SIG-M5 treated with dmso at 0.1 percent for 504 hours (cell line): ENCODE measurements at regions not wholly inside any gene's neighbourhood (a gene's known extent, or its start where the extent isn't known, plus 50 kb on each side); places are given as distances from the start of the nearest gene placed in this dataset.

Experiments
- DNase-seq: peaks from one replicate; lab custom pipeline; 2025; ENCODE audit not compliant: unreplicated experiment; lab: John Stamatoyannopoulos, UW

DNA sequence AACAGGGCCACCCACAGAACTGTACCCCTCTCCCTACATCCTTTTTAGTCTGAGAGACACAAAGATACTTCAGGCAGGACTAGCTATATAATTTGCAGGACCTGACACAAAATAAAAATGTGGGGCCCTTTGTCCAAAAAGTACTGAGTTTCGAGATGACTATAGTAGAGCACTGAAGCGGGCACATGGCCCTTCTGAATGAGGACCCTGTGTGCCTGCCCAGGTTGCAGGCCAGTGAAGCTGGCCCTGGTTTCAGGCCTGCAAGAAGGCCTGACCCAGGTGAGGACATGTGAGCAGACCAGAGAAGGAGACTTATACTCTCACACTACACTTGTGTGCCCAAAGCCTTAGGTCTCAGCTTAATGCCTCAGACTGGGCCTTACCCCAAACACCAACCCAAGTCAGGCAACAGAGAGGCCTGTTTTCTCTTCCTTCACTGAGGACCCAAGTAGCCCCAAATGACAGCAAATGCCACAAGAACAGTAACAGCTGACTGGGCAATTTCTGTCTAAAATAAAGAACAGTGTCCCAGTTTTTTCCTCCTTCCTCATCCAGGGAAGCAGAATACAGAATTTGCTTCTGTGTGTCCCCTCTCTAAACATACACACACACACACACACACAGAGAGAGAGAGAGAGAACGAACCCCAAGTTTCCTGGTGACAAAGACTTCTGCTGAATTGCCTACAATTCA is 100.9 kb upstream of the ARHGEF3 start:
- DNase-seq = no peak

DNA sequence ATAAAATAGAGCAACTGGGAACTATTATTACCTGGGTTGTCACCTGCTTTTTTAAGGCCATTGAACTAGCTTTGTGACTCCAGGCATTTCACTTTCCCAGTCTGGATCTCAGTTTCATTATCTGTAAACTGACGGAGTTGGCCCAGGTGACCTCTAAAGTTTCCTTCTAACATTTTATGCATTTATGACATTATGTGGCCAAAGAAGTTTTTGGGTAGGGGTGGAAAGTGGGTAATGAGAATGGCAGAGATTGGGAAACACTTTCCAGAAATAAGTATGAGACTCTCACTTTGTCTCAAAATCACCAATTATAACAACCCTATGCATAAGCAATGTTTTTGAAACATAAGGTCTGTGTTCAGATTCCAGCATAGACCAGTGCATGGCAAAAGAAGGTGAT is 99.1 kb upstream of the ARHGEF3 start:
- no peak for DNase-seq

DNA sequence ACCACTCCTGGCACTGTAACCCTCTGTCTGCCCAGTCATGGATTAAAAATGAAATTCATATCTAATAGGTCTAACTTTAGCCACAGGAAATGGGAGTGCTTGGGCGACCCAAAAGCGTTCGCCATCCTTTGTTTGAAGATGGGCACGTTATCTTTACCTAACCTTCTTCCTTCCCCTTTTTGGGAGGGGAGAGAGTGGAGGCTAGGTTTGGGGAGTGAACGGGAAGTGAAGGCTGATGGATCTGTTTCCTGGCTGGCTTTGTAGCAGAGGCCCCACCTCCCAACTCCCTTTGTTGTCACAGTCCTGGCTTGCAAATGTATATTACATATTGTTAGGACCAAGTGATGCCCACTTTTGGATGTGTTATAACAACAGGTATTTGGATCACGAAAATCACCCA is 98.1 kb upstream of the ARHGEF3 start:
- DNase-seq = no peak

DNA sequence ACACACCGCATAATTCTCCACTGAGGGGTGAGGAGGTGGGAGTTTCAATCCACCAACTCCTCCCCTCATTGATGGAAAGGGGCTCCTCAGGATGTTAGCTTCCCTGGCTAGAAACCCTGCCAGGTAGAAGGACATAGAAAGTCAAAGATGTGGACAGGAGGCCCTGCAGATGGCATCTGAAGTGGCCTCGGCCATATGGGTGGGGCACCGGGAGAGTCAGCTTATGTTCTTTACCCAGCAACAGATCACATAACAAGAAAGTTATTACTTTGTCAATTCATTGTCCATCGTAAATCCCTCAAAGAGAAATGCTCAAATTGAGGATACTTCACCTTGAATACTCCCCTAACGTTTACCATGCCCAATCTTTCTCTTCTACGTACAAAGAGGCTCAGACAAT is 97.3 kb upstream of the ARHGEF3 start:
- DNase-seq = no peak

DNA sequence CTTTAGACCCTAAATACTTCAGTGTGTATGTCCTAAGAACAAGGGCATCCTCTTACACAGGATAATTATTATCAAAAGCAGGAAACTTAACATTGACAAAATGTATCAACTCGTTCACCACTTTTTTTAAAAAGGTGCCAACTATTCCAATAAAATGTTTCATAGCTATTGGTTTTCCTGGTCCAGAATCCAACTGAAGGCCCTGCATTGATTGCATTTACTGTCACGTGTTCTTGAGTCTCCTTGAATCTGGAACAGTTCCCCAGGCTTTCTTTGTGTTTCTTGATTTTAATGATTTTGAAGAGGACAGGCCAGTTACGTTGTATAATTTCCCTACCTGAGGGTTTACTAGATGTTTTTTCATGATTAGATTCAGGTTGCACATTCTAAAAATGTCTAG is 94.6 kb upstream of the ARHGEF3 start:
- no peak for DNase-seq

DNA sequence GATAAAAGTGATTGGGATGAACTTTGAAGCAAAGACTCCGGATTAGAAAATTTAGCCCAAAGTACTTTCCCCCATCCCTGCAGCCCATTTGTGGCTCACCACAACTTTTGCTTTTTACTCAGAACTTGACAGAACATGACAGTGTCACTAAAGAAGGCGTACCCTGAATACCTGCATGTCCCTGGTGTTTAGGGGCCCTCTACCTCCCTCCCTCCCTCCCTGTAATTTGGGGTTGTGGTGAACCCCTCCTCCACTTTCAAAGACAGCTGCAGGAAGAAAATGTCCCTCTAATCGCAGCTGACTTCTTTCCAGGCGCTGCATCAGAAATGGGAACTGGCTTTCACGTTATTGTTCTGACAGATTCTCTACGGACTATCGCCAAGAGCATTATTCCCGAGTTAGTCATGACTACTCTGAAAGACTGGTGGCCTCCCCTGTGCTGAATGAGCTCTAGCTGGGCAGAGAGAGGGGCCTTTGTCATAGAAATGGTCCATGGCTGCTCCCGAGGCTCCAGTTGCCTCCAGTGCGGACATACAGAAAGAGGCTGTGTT is 93.2 kb upstream of the ARHGEF3 start:
- no peak for DNase-seq

DNA sequence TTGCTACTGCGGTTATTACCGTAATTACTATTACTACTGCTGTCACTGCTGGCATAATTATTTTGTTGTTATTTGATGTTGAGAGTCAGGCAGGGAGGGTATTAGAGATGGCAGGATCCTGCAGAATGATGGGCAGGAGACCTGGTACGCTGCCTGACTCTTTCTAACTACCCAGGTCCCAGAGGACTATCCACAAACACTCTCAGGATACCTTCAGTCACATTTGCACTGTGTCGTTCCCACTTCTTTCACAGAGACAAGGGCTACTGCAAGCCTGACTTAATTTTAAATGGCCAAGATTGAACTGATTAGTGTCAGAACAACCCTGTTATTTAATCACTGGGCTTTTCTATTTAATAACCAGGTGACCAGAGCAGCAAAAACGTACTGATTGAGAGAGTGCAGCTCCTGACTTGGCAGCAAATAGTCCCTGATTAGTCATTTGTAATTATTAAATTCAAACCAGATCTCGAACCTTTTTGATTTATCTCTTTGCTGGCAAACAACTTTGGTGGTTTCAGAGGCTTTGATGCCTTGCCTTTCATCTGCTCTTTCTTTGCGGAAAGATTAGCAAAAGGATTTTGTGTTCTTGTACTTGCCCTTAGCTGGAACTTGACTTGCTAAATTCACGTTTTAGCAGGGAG is 88.8 kb upstream of the ARHGEF3 start:
- no peak for DNase-seq

DNA sequence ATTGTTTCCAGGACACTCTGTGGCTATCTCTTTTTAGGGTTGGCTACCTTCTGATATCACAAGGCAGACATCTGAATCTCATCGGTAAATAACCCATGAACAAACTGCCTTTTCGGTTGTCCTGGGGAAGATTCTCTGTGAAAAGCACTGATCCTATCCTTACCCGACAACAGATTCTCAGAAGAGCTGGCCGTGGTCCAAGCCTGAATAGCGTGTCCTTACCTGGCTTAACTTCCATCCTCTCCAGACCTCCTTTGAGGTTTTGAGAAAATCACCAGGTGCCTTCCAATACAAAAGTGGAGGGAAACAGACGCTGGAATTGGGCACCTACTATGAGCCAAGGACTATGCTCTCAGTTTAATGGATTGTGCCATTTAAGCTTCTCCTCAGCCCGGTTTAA is 87.4 kb upstream of the ARHGEF3 start:
- no peak for DNase-seq

DNA sequence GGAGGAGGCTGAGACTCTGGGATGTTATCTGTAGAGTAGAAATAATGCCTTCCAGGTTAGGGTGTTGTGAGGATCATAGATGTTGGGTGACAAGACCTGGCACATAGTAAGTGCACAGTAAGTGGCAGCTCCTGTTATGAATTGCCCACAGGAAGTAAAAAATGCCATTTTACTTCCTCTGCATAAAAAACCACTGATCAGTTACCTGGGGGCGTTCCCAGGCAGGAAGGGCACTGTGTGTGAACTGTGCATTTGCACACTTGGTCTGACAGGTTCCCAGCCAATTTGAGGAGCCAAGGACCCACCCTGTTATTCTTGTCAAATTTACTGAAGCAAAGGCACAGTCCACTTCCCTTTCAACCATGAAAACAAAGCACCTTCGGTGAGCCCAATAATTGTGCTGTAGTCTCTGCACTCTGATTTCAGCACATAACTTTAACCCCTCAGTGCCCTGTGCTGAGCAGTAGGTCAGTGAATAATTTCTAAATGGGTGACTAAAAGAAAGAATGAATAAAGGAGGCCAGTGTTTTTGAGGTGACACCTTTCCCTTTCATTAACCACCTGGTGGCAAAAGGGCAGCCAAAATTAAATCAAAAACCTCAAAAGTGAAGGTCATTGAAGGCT is 85.8 kb upstream of the ARHGEF3 start:
- no peak for DNase-seq

DNA sequence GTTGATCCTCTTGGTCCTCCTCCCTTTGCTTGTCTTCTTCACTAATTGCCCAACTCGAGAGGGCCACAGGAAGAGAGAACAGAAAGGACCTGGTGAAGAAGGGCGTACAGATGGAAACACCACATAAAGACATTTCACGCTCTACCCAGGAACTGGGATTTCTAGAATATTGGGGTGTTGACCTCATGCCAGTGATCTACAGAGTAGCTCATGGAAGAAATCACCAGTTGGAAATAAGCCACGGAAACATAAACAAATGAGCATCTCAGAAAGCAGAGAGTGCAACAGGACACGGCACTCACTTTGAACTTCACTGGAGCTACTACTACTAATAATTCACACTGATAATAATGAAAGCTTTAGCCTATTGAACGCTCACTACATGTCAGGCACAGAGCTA is 84.6 kb upstream of the ARHGEF3 start:
- no peak for DNase-seq

DNA sequence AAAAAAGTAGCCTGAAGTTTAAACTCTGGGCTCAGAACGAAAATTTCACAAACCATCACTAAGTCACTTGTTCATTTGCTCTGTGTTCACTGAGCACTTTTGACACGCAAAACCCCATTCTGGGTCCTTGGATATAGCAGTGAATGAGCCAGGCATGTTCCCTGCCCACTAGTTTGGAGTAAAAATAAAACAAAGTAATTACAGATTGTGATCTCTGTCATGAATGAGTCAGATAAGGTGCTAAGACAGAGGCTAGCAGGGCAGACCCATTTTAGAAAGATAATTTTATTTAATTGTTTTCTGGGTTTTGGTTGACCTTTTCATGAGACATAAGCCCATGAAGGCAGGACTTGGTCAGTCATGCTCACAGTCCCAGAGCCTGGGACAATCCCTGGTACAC is 84.1 kb upstream of the ARHGEF3 start:
- no peak for DNase-seq

DNA sequence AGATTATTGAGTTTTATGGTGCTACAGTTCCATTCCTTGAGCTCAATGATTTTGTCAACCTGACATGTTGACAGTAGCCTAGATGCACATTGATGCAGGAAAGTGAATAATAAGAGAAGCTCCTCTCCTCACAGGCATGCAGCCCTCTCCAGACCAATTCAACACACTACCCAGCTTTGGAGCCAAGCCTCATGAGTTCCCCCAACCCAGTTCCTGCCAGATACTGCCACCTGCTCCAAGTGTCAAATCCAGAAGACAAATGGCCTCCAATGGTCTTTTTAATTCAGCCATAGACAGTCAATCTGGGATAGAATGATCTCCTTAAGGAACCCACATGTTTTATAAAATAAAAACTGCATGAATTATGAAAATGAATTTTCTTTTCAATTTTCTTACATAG is 83.7 kb upstream of the ARHGEF3 start:
- DNase-seq = no peak

DNA sequence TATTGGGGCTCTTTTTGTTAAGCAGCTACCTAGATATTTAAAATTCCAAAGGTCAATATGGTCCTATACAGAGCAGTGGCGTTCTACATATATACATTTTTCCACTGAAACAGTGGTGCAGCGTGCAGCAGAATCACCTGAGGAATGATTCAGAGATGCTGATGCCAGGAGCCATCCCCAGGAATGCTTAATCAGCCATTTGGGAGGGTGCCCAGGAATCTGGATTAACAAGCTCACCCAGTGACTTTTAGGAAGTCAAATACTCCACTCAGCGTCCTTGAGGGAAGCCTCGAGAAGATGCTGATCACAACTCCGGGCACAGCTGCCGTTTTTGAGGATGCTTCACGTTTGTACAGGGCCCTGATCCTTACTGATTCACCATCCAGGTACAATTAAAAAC is 82.6 kb upstream of the ARHGEF3 start:
- DNase-seq = no peak

DNA sequence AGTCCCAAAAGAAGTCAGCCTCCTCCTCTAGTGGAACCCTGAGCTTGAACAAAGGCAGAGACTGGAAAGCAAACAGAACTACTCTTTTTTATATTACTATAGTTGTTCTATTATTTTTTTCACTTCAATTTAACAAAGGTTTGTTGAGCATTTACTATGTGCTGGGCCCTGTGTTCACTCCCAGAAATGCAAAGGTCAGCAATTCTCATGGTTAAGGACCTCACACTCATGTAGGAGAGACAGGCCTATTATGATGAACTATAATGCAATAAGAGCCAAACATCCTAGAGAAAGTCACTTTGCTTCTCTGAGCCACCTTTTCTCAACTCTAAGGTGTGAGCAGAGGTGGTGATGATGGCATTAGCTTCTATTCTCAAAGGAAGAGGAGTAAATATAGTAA is 82.1 kb upstream of the ARHGEF3 start:
- DNase-seq = no peak

DNA sequence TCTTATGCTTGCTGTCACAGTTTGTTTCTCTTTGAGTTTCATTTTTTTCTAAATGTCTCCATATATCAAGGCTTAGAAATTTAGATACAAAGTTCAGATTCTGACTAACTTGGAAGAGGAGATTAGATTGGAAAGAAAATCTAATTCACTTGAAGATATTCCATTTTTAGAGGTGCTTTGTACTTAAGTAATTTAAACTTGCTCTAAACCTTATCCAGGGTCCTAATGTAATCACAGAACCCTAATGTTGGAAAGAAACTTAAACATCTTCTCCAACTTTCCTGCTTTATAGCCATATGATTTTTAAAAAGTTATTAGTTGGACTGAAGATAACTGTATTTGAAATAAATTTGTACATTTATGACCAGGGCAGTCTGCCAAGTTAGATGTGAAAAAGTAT is 81.1 kb upstream of the ARHGEF3 start:
- no peak for DNase-seq

DNA sequence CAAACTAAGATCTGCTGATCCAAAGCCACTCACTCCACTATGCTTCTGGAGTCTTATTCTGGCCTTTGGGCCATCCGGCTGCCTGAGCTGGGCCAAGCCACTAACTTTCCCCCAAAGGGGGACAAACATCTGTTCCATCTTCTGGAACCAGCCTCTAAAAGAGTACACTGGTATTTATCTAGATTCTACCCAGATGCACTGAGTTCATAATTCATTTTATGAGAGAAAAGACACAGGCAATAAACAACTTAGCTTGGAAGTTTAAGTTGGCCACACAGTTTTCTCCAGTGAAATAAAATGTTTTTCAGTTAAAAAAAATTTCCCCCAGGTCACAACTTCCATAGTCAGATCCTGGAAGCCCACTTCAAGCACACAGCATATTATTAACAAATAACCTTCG is 80.1 kb upstream of the ARHGEF3 start:
- DNase-seq = no peak

DNA sequence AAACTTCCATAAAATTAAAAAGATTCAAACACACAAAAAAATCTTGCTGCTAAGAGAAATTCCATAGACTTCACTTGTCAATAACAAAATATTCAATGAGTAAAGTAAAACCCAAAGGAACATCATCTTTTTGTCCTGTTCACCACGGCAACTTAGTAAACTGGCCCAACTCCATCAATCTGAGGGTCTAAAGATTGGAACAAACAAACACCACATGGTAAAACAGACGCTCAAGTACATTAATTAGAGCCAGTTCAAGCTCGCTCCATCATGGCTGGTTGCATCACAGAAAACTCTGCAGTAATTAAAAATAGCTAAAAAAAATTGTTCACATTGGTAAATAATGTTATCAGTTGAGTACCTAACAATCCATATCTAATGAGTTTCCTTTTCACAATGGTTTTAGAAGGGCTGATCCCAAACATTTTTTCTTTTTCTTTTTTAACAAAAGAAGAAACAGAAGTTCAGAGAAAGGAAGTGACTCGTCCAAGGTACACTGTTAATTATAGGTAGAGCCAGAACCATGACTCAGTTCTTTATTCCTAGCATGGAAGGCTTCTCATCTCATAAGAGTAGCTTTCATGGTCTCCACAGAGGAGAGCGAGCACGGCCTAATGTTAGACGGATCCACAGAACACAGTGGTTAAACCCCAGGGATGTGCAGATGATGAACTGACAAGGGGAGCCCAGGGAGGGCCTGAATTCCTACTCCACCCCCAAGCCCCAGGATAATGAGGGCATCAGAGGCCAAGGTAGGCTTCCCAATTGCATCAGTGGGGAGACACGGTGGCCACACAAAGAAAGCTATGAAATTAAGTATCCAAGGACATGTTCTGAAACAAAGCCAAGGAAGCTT is 79.2 kb upstream of the ARHGEF3 start:
- DNase-seq = no peak

DNA sequence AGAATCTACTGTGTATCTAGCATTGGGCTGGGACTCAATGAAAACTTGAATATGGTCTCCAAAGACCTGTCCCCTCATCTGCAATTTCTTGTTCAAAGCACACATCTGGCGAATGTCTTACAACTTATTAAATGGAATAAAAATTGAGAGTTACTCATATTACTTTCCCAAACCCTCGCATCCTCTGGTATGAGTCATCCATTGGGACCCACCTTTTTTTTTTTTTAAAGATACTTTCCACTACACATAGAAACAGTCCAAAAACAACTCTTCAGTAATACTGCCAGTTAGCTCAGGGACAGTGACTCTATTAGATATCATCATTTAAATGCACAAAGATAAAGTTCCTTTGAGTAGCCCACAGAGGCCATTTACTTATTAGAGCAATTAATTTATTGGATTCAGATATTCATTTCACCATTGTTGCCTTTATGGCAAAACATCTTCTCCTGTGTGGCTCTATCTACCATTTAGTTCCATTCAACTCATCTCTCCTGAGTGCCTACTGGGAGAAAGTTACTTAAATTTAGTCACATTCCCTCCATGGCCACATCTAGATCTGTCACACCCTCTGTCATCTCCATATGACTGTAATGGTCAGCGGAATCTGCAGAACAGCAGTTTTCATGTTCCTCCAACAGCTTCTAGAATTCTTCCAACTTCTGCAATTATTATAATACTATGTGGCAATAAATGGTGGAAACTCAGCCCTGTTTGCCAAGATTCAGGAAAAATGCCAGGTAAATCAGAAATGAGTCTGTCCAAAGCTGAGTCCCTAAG is 77.9 kb upstream of the ARHGEF3 start:
- no peak for DNase-seq

DNA sequence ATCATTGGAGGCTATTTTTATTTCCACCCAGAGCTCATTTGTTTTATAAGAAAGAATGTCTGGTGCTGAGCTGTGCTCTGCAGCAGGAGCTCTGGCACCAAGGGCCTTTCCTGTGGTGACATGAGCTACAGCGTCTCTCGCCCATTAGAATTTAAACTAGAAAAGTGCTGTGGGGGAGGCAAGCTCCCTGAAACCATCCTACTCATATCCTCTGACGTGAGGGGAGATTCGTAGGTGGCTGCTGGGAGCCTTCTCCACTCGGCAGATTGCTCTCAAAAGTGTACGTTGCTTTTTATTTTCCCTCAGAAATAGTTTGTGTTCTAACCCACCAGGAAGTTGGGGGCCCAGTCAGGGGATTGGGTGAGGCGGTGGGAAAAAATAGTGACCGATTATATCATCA is 76.3 kb upstream of the ARHGEF3 start:
- no peak for DNase-seq

DNA sequence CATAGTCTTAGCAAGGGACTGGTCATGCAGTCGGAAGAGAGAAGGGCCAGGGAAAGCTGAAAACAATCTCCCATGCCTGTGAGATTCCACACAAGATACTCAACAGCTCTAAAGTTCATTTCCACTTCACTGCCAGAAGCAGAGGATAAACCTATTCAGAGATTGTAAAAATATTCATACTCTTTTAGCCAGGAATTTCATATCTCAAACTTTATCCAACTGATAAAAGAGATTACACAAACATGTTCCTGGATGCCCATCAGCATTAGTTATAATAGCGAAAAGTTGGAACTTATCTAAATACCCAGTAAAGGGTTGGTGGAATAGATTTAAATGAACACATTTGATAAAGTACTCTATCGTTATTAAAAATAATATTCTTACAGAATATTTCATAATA is 75.2 kb upstream of the ARHGEF3 start:
- no peak for DNase-seq

DNA sequence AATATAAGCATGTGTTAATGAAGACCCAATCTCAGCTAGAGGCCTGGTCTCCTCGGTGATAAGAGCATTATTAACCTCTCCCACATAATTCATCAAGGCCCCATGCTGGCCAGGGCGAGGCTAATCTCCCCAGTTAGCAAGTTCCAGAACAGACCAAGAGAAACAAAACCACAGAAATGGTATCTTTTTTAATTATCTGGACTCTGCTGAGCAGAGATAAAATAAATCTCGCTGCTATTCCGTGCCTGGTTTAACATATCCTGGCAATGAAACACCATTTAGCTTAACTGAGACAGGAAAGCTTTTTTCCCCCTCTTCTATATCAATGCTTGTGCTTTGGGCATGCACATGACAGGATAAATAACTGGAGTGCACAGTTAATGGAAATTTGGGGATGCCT is 72.5 kb upstream of the ARHGEF3 start:
- DNase-seq = no peak
